ENCODE measurements at regions not wholly inside any gene's neighbourhood (a gene's known extent, or its start where the extent isn't known, plus 50 kb on each side); places are given as distances from the start of the nearest gene placed in this dataset.

DNA sequence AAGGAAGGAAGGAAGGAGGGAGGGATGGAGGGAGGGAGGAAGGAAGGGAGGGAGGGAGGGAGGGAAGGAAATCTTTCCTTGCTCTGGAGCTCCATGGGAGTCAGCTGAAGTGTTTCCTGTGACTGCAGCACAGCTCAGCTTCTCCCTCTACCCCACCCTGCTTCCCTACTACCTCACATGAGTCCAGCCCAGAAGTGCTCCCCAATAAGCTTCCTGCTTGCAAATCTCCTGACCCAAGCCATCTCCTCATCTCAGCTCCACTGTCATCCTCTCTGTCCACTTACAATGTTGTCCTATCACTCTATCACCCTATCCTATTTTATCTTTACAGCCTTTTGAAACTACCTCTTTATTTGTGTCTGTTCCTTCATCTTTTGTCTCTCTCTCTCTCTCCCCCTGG is 52.9 kb upstream of the SSBP3 start:
- no peak overlapping the region for H3K4me3 ChIP-seq (ENCODE audit: low read length)
- DNase-seq (ENCODE audit: low read depth) = no peak
- TF ChIP-seq, protein P1, sequence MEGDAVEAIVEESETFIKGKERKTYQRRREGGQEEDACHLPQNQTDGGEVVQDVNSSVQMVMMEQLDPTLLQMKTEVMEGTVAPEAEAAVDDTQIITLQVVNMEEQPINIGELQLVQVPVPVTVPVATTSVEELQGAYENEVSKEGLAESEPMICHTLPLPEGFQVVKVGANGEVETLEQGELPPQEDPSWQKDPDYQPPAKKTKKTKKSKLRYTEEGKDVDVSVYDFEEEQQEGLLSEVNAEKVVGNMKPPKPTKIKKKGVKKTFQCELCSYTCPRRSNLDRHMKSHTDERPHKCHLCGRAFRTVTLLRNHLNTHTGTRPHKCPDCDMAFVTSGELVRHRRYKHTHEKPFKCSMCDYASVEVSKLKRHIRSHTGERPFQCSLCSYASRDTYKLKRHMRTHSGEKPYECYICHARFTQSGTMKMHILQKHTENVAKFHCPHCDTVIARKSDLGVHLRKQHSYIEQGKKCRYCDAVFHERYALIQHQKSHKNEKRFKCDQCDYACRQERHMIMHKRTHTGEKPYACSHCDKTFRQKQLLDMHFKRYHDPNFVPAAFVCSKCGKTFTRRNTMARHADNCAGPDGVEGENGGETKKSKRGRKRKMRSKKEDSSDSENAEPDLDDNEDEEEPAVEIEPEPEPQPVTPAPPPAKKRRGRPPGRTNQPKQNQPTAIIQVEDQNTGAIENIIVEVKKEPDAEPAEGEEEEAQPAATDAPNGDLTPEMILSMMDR (conservative IDR thresholded peaks at IDR 0.05; ENCODE audit: low read length) = no peak

DNA sequence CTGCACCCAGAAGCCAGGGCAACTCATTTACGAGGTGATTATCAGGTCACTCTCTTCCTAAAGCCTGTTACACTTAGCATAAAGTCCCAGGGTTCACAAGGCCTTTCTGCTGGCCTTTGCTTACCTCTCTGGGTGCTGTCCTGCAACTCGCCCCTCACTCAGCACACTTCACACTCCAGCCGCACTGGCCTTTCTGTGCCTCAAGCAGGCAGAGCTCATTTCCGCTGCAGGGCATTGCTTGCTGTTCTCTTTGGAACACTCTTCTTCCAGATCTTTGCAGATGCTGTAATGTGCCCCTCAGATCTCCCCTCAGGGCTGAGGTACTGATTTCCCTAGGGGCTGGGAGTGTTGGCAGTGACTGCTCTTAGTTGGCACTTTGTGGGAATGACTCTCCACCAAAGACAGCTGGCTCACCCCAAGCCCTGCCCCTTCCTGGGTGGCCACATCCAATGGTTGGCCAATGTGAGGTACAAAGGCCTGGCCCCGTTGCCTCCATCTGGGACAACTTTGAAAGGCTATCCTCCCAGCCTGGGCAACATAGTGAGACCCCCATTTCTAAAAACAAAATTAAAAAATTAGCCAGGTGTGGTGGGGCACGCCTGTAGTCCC is 50.8 kb upstream of the SSBP3 start:
- no peak overlapping the region for H3K4me3 ChIP-seq (ENCODE audit: low read length)
- DNase-seq (ENCODE audit: low read depth) = no peak
- TF ChIP-seq, protein P1 (conservative IDR thresholded peaks at IDR 0.05; ENCODE audit: low read length) = no peak

DNA sequence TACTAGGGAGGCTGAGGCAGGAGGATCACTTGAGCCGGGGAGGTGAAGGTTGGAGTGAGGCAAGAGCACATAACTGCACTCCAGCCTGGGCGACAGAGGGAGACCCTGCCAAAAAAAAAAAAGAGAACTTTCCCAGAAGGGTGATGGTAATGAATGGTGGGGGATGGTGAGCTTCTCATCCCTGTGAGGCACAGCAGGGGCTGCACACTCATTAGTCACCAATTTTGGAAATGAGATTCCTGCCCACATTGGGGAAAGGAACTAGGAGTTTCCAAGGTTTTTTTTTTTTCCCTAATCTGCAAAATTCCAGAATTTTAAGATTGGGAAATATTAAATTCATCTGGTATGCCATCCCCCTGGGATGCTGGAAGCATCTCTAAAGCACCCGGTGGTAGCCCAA is 50.2 kb upstream of the SSBP3 start:
- no peak for DNase-seq (ENCODE audit: low read depth)
- no peak overlapping the region for H3K4me3 ChIP-seq (ENCODE audit: low read length)
- TF ChIP-seq, protein P1 (conservative IDR thresholded peaks at IDR 0.05; ENCODE audit: low read length) = no peak

Measured in AG10803 (cell line).